ENCODE measurements at regions not wholly inside any gene's neighbourhood (a gene's known extent, or its start where the extent isn't known, plus 50 kb on each side); places are given as distances from the start of the nearest gene placed in this dataset.

GRCh38 chr14:97306133-97306759, 509.1 kb downstream of the VRK1 start:
- Histone ChIP-seq H3K27me3 (ENCODE audit: control insufficient read depth, insufficient read depth, low read length) (no peaks in the 10 kb centered on the region), H3K4me1 (no peaks in the 10 kb centered on the region), H3K27ac (no peak overlapping the region), H3K4me2 (ENCODE audit: low read length) (no peak overlapping the region), H2AFZ (no peak overlapping the region), H3K9ac (no peak overlapping the region), H3K79me2 (no peaks in the 10 kb centered on the region), H3K4me3 (ENCODE audit: low read depth, low read length) (no peak overlapping the region), H3K36me3 (ENCODE audit: control insufficient read depth, insufficient read depth, low read length) (no peaks in the 10 kb centered on the region), H3K9me3 (ENCODE audit: control insufficient read depth, low read length) (no peaks in the 10 kb centered on the region)
- TF ChIP-seq CTCF (IDR thresholded peaks at IDR 0.05) = no peak

DNA sequence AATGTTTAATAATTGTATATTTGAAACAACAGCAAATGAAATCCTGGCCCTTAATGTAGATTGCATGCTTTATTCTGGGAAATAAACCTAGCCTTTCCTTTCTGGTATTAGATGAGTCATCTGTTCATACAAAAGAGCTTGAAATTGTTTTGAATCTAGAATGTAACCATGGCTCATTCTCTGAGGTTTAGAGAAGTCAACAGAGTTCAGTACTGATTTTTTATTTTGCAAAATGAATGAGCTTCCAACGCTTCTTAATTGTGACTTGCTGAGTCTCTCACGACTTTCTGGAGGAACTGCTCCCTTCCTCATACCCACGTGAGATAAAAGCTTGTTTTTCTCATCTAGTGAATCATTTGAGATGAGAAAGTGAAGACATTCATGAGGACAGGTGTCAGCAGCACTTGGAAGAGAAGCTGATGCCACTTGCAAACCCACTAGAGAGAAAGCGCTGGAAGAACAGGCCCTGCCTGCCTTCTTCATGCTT, 509.6 kb downstream of the VRK1 start:
- Histone ChIP-seq H3K9me3 (ENCODE audit: control insufficient read depth, low read length) (no peaks in the 10 kb centered on the region), H3K27me3 (ENCODE audit: control insufficient read depth, insufficient read depth, low read length) (no peaks in the 10 kb centered on the region), H2AFZ (no peak overlapping the region), H3K4me2 (ENCODE audit: low read length) (no peak overlapping the region), H3K79me2 (no peaks in the 10 kb centered on the region), H3K27ac (no peak overlapping the region), H3K4me1 (no peaks in the 10 kb centered on the region), H3K9ac (no peak overlapping the region), H3K36me3 (ENCODE audit: control insufficient read depth, insufficient read depth, low read length) (no peaks in the 10 kb centered on the region), H3K4me3 (ENCODE audit: low read depth, low read length) (no peak overlapping the region)
- no peak for TF ChIP-seq CTCF (IDR thresholded peaks at IDR 0.05)

DNA sequence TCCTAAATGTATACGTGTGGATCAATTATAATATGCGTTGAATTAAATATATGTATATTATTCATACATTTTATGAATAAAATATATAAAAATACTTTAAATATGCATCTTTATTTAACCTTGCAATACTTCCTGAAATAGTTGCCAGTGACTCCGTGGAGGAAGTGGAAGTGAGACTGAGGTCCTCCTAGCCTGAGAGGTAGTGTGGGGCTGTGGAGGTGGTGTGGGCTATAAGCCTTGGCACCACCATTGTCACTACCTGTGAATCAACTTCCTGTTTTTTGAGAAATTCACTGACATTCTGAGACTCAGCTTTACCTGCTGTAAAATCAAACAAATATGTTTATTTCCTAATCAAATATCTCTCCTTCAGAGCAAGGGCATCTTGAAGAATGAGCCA, 514.2 kb downstream of the VRK1 start:
- Histone ChIP-seq H3K4me3 (ENCODE audit: low read depth, low read length) (no peak overlapping the region), H3K79me2 (no peaks in the 10 kb centered on the region), H3K27me3 (ENCODE audit: control insufficient read depth, insufficient read depth, low read length) (no peaks in the 10 kb centered on the region), H3K9me3 (ENCODE audit: control insufficient read depth, low read length) (no peaks in the 10 kb centered on the region), H3K27ac (no peak overlapping the region), H3K4me2 (ENCODE audit: low read length) (no peak overlapping the region), H3K9ac (no peak overlapping the region), H3K4me1 (no peaks in the 10 kb centered on the region), H2AFZ (no peak overlapping the region), H3K36me3 (ENCODE audit: control insufficient read depth, insufficient read depth, low read length) (no peaks in the 10 kb centered on the region)
- TF ChIP-seq CTCF (IDR thresholded peaks at IDR 0.05) = no peak

DNA sequence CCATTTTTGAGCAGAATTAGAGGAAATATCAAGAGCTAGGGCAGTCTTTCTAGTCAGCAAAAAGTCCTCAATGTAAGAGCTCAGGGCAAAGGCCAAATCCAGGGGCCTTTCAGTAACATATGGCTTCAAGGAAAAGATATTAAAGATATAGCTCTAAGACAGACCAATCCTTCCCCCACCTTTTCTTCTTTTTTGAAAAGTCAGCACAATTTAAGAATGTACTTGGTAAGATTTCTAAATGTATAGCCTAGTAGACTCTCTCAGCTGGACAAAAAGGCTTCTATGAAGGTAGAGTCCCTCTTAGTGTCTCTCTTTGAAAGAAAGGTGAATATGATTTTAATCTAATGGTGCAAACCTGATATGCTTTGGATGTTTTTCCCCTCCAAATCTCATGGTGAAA, 515.7 kb downstream of the VRK1 start:
- Histone ChIP-seq H3K27me3 (ENCODE audit: control insufficient read depth, insufficient read depth, low read length) (no peaks in the 10 kb centered on the region), H3K4me2 (ENCODE audit: low read length) (no peak overlapping the region), H3K36me3 (ENCODE audit: control insufficient read depth, insufficient read depth, low read length) (no peaks in the 10 kb centered on the region), H3K27ac (no peak overlapping the region), H2AFZ (no peak overlapping the region), H3K79me2 (no peaks in the 10 kb centered on the region), H3K4me1 (no peaks in the 10 kb centered on the region), H3K9me3 (ENCODE audit: control insufficient read depth, low read length) (no peaks in the 10 kb centered on the region), H3K9ac (no peak overlapping the region), H3K4me3 (ENCODE audit: low read depth, low read length) (no peak overlapping the region)
- no peak for TF ChIP-seq CTCF (IDR thresholded peaks at IDR 0.05)

- TF ChIP-seq CTCF (IDR thresholded peaks at IDR 0.05) = no peak
- Histone ChIP-seq H3K9ac (no peak overlapping the region), H3K79me2 (no peaks in the 10 kb centered on the region), H3K4me1 (no peaks in the 10 kb centered on the region), H3K9me3 (ENCODE audit: control insufficient read depth, low read length) (no peaks in the 10 kb centered on the region), H3K4me2 (ENCODE audit: low read length) (no peak overlapping the region), H3K36me3 (ENCODE audit: control insufficient read depth, insufficient read depth, low read length) (no peaks in the 10 kb centered on the region), H3K27ac (no peak overlapping the region), H3K4me3 (ENCODE audit: low read depth, low read length) (no peak overlapping the region), H2AFZ (no peak overlapping the region), H3K27me3 (ENCODE audit: control insufficient read depth, insufficient read depth, low read length) (no peaks in the 10 kb centered on the region)
Measured at GRCh38 chr14:97315790-97316189, 518.6 kb downstream of the VRK1 start.
